GM18507 (cell line): ENCODE measurements at regions not wholly inside any gene's neighbourhood (a gene's known extent, or its start where the extent isn't known, plus 50 kb on each side); places are given as distances from the start of the nearest gene placed in this dataset.
A peak's percentile ranks its signal among the peaks of the same experiment; 100 is the strongest.
"Not testable (repeated sequence)": the region's sequence is repeated elsewhere in the genome, so short reads cannot be mapped to it uniquely, and the experiment has no call there.

Experiments used
- DNase-seq: peaks from one replicate; pipeline ENCODE4 v3.0.0; 2011; ENCODE audit warnings: low read depth; ENCODE audit not compliant: insufficient read length; ENCODE audit errors: extremely low spot score
- FAIRE-seq: peaks from 2 replicates; lab custom pipeline; 2011; peaks lifted over from hg19 to GRCh38; lab: Jason Lieb, UNC

DNA sequence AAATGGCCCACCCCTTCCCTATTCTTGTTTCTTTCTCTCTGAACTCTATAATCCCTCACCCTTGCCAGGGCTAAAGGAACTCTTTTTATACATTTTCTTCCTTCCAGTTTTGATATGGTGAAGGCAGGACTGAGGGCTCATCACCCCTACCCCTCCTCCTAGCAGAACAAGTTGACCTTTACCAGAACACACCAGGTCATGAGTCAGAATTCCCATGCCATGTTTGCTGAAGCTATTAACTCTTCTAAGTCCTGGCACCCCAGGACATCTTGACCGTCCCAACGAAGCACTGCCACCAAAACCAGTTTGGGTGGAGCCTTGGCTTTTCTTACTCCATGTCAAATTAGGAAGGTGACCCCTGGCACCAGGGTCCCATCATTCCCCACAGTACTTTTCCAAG, 57.5 kb upstream of the DYNLT3 start:
- DNase-seq (no peak), FAIRE-seq (no peak)

DNA sequence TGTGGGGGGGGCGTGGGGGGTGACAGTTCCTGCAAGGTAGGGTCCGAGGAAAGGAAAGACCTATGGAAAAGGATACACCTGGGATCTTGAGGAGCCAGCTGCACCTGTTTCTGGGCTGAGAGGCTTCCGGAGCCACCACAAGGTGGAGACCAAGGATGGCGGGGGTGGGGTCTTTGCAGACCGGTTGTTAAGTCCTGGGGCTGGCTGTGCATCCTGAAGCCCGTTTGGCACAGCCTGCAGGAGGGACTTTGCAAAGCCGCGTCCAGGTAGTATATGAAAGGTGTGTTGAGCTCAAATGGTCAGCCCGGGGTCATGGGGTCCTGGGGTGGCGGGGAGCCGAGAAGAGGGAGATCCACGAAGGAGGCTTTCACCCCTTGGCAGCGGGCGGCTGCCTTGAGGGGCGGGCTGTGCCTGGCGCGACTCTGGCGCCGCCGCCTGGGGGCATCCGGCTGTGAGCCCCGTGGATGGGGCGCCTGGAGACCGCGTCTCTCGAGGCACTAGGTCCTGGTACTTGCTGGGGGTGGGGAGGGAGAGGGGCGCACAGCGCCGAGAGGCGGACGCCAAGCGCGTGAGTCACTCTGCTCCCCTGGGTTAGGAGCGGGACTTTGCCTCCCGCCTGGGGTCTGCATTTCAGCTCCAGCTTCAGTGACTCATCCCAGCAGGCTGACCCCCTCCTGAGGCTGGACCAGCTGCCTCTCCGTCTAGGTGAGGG, 58.2 kb upstream of the DYNLT3 start:
- FAIRE-seq = no peak

DNA sequence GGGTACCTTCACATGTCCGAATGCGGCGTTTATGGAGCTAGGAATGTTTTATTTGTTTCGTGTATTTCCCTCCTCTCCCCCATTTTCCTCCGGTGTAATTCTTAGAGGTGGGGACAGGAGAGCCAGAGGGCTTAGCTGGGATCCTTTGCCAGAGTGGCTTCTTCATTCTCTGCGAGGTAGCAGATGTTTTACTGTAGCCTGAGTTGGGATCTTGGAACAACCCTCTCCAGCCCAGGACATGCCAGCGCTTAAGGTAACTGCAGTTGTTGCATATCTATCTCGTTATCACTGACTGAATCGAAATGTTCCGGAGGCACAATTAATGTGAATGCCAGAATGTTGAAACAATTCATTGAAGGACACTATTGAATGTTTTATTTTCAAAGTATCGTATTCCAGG, 59.0 kb upstream of the DYNLT3 start:
- FAIRE-seq = no peak
- DNase-seq = no peak

More for the DNA sequence above, 58.2 kb upstream of the DYNLT3 start:
- DNase-seq = no peak

DNA sequence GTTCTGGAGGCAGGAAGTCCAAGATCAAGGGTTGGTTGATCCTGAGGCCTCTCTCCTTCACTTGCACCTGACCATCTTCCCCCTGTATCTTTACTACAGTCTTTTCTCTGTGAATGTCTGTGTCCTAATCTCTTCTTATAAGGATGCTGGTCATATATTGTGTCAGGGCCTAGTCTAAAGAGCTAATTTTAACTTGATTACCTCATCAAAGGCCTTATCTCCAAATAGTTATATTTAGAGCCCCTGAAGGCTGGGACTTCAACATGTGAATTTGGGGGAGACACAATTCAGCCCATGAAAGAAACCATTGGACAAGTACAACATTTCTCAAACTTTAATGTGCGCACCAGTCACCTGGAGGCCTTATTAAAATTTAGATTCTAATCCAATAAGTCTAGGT, 62.8 kb upstream of the DYNLT3 start:
- no peak for FAIRE-seq

DNA sequence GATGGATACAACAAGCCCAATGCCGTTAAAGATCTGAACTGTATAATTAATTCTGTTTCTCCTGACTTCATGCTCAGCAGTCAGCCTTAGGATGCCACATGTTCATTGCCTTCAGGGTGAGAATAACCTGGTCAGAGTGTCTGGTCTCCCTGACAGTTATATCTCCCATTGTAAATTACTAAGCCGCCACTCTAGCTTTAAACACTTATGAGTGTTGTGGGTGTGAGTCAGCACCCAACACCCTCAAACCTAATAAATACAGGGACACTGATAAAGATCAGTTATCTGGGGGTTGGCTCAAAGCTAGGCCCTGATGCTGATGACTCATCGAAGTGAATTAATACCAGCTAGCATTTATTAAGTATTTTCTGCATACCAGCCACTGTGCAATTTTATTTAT, 64.9 kb upstream of the DYNLT3 start:
- DNase-seq = no peak
- no peak for FAIRE-seq

More for the DNA sequence above, 62.8 kb upstream of the DYNLT3 start:
- DNase-seq = no peak

DNA sequence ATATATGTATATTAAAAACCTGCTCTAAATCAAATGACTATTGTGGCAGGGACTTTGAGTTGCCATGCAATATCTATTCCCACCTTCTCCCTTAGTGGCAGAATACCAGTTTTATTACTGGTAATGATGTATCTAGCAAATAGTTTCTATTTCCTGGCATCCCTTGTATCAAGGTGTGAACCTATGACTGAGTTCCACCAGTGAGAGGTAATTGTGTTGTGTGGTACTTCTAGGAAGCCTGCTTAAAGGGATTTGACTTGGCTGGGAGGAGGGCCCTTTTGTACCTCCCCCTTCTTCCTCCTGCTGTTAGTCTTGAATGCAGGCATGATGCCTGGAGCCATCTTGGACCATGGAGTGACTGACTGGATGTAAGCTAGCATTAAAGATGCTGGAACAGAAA, 65.4 kb upstream of the DYNLT3 start:
- FAIRE-seq (no peak), DNase-seq (no peak)

DNA sequence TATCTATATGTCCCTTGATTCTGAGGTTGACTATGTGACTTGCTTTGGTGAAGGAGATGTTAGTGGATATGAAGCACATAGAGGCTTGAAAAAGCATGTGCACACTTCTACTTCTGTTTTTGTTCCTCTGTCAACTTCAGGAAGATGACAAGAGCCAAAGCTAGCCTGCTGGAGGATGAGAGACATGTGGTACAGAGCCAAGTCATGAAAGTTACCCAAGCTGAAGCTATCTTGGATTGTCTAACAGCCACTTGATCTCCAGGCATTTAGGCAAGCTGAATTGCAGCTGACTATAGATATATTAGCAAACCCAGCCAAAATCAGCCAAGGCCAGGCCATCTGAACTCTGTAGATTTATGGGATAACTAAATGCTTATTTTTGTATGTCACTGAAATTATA, 70.8 kb upstream of the DYNLT3 start:
- FAIRE-seq = no peak
- no peak for DNase-seq

DNA sequence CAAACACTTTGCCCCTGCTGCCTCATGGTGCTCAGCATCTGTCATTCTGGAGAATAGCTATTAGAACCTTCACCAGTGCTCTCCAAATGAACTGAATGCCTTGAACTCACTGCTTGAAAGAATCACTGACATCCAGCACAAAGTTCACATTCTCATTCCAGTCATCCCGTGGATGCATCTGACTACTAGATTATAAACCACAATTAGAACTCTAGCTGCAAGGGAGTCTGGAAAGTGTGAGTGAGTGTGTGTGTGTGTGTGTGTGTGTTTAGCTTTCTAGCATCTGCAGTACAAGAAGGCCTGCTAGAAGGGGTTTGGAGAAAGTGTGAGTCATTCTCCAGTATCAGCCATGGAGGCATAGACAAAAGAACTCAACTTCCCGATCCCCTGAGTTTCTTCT, 71.3 kb upstream of the DYNLT3 start:
- DNase-seq (no peak), FAIRE-seq (no peak)

DNA sequence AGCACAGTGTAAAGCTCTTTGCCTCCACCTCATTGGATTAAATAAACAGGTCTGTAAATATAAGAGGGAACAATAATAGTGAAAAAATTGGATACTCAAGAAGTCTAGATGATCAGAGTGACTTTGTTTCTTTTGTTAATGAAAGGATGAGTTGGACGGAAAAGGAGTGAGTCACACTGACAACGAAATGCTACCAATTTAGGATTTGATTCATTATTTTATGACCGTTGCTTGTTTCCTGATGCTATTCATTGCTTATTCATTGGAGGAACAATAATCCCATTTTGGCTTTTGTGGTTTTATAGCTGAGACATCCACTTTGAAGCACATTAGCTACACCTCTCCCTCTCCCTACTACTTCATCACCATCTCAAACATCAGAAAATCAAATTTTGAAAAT, 74.4 kb upstream of the DYNLT3 start:
- FAIRE-seq (no peak), DNase-seq (no peak)

DNA sequence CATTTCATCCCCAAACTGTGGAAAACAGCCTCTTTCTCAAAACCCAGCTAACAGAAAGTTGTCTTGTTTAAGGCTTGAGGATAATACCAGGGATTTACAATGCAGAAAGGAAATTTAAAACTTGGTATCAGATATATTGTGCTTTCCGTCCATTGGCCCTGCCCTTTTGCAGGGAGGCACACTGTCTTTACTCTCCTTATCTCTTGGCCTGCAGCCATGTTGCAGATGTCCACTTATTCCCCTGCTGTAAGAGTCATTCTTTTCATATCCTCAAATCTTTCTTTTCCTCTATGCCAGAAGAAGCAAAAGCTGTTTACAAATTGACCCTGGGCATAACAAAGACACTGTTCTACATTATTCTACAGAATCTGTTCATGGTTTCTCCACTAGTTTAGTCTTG, 75.6 kb upstream of the DYNLT3 start:
- no peak for DNase-seq
- no peak for FAIRE-seq

DNA sequence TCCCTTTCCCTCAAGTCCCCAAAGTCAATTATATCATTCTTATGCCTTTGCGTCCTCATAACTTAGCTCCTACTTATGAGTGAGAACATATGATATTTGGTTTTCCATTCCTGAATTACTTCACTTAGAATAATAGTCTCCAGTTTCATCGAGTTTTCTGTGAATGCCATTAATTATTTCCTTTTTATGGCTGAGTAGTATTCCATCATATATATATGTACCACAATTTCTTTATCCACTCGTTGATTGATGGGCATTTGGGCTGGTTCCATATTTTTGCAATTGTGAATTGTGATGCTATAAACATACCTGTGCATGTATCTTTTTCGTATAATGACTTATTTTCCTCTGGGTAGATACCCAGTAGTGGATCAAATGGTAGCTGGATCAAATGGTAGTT, 78.4 kb upstream of the DYNLT3 start:
- DNase-seq, FAIRE-seq: not testable (repeated sequence)

DNA sequence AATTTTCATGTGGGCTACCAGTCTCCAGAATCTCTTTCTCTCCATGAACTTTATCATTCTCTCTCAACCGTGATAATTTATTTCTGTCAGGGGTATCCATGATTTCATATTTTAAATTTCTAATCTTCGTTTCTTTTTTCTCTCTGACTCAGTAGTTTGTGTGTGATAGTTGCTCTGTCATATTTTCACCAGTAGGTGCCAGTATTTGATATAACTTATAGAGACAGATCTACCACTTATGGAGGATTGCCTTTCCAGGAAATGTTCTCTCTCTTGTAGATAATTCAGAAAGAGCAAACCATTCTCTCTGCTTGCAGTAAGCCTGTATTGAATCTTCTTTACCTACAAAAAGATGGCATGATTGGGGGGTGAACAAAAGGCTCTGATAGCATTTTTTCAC, 79.3 kb upstream of the DYNLT3 start:
- FAIRE-seq = peak; percentile 75
- DNase-seq = no peak

DNA sequence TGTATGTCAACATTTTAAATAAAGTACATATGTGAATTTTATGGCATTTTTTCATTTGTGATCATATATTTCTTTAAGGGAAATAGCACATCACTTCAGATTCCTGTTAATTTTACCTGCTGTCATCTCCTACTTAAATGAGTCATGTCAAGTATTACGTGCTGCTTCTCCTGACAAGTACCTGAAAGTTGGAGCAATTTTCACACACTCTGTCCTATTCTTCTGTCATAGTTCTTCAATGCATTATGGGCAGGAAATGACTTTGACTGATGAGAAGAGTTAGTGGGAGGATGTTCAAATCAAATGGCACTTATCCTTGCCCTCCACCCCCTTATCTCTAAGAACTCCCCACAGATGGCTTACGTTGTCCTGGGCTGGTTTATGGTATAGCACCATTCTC, 64.2 kb upstream of the SYTL5 start:
- no peak for DNase-seq
- FAIRE-seq = peak; percentile 29

DNA sequence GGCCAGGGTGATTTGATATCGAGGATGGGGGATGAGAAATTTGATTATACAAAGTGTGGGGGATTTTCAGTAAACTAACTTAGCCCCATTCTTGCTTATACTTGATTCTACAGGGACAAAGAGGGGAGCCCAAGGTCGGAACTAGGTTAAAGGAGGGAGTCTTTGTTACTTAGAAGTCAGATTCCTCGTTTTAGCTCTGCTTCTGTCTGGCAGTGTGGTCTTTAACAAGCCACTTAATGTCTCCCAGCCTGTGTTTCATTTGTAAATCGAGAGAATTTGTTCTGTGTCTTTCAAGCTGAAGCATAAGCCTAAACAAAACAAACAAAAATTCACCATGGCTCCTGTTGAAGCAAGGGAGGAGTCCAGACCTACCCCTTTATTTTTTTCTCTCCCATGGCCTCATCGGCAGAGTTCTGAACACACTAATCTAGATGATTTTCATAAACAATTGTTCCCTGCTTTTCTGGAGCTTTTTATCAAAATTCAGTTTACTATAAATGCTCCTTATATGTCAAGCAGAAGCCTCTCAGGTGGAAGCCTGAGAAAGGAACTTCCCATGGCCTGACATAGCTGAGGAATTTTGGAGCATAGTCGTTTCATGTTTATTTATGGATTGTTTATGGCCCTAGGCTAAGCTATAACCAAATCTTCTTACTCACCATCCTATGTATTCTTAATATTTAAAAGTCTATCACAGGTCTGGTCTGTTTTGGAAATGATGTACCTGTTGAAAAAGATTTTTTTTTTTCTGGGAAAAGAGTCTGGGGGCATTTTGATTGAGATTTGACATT, 62.6 kb upstream of the SYTL5 start:
- no peak for FAIRE-seq
- DNase-seq = no peak

DNA sequence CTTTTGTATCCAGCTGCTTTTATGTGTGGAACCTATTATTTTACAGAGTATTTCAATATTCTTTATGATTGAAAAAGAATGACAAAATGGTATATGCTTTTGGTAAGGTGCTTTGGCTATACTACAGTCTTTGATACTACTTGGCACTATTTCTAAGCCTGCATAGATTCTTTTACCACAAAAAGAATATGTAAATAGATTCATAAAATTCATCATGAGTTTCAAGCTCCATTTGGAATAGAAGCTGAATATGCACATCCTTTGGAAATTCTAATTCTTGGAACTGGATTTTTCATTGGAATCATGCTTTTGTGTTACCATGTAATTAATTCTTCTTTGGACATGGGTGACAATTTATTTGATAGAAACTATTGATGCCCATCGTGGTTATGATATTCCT, 60.2 kb upstream of the SYTL5 start:
- DNase-seq = no peak

DNA sequence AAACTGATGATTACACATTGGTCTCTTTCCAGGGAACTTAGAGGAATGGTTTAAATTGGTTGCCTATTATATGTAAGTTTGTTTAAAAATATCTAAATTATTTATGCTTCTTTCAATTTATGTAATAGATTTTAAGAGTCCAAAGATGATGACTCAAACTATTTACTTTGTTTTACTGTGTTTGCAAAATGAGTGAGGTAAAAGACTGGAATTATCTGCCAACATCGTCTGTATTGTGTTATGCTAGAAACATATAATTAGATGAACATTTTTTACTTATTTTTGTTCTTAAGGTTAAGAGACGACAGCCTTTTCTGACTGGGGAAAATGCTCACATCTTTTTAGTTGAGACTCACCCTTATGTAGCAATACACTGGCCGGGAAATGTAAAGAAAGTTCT, 51.1 kb upstream of the SYTL5 start:
- no peak for DNase-seq
- FAIRE-seq = no peak

More for the DNA sequence above, 60.2 kb upstream of the SYTL5 start:
- FAIRE-seq = no peak

DNA sequence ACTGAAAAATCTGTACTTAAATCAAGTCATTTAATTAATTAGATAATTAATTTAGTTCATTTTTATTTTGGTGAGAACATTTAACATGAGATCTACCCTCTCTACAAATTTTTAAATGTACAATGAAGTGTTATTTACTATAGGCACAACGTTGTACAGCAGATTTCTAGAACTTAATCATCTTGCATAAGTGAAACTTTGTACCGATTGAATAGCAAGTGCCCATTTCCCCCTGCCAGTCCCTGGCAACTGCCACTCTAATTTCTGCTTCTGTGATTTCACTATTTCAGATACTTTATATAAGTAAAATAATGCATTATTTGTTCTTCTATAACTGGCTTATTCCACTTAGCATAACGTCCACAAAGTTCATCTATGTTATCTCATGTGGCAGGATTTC, 50.1 kb upstream of the SYTL5 start:
- no peak for FAIRE-seq
- no peak for DNase-seq
